IPS-NIHi11 (cell line): ENCODE measurements at regions not wholly inside any gene's neighbourhood (a gene's known extent, or its start where the extent isn't known, plus 50 kb on each side); places are given as distances from the start of the nearest gene placed in this dataset.
"Not testable (repeated sequence)": the region's sequence is repeated elsewhere in the genome, so short reads cannot be mapped to it uniquely, and the experiment has no call there.

ENCODE experiments used
- DNase-seq: peaks from one replicate; pipeline ENCODE4 v3.0.0; 2012; ENCODE audit warnings: mixed read lengths, low spot score

DNA sequence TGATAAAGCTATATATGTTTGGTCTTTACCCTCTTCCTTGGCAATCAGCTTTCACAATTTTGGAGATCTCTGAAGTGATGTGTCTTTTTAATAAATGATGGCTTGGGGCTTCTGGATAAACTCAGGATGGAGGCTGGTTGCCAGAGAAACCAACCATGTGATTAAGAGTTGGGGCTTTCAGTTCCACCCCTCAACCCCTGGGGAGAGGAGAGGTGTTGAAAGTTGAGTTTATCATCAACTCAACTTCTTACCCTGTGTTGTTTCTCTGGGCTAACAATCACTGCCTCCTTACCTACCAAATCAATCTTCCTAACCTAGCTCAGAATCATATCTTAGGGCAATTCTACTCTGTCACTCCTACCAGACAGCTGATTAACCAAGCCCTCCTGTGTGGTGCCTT, 735.8 kb downstream of the ZPLD1 start:
- no peak for DNase-seq

DNA sequence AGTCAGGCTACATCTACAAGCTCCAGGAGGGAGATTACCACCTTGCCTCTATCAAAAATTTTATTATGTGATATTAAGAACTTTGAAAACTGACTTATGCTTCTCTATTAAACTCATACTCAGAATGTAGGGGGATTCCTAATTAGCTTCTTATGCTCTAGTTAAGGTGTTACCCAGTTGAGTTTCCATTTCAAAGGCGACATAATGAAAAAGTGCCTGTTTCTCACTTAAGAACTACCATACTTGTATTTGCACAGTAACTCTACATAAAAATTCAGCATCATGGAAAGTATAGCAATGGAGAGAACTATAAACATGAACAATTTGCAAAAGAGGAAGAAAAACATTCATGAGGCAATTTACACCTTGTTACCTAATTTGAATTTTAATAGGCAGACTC, 739.1 kb downstream of the ZPLD1 start:
- no peak for DNase-seq

DNA sequence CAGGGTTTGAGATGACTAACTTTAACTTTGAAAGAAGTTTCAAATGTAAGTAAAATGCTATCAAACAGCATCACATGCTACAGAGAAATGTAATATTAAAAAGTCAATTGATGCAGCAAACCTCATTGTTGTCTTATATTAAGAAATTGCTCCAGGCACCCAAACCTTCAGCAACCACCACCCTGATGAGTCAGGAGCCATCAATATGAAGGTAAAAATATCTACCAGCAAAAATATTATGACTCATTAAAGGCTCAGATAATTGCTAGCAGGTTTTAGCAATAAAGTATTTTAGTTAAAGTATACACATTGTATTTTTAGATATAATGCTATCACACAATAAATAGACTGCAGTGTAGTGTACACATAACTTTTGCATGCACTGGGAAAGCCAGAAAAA, 746.3 kb downstream of the ZPLD1 start:
- DNase-seq: no peak

DNA sequence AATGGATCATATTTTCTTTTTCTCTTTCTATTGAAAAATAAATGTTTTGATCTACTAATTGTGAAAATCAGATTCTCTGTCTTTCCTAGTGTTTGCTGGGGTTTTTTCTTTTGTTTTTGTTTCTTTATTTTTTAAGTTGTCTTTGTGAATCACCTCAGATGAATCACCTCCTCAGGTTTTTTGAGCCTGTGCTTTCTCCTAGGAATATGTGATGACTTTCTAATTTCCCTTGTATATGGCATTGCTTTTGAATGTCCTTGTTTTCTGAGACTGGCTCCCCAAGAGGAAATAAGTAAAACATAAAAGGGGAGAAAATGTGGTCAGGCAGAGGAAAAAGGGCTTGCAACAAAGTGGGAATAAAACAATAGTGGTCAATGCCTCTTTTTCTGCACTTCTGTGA, 750.0 kb downstream of the ZPLD1 start:
- DNase-seq: no peak

DNA sequence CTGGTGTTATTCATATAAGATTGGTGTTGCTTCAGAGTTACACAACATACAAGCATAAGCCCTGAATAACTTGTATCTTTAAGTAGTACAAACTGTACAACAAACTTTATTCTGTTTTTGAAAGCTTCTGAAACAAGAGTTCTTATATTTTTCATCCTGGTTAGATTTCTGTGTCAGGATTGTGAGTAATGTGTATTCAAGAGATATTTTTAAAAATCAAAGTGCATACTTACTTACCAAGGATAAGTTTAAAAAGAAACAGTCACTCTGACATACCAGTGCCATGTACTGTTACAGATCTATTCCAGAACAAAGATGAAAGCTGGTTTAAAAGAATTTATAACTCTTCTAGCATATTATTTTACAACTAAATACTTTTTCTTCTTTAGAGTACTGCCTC, 755.1 kb downstream of the ZPLD1 start:
- DNase-seq: no peak

DNA sequence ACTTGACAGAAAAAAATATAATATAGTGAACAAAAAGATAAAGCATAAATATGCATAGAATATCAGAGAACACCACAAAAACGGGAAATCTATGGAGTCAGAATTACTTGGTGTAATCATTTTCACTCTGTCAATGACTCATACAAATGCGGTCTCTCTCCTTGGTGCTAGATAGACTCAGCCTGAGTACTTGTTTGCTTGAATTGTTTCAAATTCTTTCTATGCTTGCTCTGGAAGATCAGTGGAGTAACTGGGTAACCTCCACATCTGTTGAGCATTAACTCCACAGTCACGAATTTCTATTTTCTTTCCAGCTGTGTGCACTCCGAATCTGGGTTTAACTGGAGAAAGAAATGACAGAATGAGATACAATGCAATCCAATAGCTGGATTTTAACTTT, 760.4 kb downstream of the ZPLD1 start:
- DNase-seq: no peak

DNA sequence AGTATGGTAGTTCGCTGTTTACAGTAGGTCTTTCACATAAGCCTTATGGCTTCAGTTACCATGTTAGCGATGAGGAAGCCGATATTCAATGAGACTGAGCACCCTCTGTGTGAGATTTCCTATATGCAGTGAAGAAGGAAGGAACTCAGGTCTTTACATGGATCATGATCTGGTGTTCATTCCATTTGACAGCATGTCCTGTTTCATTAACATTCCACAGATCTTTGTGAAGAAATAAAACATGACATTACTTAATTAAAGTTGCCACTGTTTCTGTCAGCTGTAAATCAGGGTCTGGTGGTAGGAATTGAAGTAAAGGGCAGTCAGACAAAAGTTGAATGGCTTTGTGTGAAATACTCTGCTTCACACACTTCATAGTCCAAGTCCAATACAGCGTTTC, 768.6 kb downstream of the ZPLD1 start:
- no peak for DNase-seq

DNA sequence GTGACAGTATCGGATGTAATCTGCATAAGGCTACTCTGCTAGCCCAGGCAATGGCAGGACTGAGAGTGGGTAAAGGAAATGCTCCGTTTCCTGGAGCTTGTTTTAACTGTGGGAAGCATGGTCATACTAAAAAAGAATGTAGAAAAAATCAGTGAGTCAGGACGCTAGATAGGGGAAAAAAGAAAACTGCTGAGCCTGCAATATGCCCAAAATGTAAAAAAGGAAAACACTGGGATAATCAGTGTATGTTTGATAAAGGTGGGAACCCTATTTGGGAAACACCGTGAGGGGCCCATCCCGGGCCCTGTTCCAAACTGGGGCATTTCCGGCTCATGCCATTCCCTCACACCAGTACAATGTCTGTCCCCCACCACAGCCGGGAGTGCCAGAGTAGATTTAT, 775.8 kb downstream of the ZPLD1 start:
- DNase-seq: no peak

DNA sequence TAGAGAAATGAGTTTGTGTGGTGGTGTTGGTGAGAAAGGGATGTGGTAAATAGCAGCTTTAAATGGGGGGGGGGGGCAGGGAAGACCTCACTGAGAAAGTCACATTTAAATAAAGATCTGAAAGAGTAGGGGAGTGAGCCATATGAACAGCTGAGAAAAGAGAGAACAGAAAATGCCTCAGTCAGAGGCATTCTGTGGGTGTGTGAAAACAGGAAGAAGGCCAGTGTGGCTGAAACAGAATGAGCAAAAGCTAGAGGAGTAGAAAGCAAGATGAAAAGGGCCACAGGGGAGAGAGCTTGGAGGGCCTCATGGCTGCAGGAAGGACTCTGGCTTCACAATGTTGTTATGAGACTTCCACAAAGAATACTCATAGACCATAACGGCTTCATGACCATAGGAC, 783.3 kb downstream of the ZPLD1 start:
- no peak for DNase-seq

DNA sequence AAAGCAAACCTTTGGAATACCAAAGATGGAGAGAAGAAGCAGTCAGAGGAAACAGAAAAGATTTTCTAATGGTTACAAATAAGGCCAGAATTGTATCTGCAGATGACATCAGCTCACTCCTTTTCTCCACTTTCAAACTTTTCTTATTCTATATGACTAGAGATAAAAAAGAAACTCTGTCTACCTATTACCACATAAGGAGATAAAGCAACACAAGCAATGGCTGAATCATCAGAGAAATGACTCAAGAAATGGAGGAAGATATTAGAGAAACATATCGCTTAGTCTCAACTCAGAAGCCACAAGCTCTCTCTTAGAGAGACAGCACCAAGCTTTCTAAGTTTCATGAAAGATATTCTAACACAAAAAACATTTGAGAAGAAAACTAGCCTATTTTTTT, 784.0 kb downstream of the ZPLD1 start:
- DNase-seq: no peak

DNA sequence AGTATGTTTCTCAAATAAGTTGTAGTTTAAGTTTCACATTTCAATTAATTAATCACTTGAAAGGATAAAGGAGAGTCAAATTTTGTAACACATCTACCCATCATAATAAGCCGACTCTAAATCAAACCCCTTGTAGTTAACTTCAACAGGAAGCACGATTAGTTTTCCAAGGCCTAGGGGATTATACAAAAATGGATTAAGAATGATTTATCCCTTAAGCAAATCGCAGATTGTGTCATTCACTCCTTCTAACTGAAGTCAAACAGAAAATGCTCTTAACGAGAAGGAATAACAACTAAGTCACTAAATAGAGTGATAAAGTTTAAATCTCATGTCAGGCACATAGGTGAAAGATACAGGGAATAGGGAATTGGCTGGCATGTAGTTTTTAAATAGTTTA, 792.8 kb downstream of the ZPLD1 start:
- DNase-seq: no peak

DNA sequence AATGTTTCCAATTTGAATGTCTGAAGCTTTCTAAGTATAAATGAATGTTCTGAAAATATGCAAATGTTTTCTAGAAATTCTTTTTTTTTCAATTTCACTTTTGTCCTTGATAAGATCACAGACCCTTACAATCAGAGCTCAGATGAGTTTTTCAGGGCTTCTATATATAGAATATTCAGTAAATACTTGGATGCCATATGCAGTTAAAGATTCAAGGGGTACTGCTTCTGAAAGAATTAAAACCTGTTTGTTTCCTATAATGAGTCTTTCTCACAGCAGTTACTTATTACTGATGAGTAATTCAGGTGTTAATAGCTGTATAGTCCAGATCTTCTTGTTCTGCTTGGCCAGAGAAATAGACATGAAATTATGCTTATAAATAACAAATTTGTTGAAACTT, 812.6 kb downstream of the ZPLD1 start:
- DNase-seq: no peak

DNA sequence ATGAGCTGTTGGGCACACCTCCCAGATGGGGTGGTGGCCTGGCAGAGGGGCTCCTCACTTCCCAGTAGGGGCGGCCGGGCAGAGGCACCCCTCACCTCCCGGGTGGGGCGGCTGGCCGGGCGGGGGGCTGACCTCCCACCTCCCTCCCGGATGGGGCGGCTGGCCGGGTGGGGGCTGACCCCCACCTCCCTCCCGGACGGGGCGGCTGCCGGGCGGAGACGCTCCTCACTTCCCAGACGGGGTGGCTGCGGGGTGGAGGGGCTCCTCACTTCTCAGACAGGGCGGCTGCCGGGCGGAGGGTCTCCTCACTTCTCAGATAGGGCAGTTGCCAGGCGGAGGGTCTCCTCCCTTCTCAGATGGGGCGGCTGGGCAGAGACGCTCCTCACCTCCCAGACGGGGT, 820.0 kb downstream of the ZPLD1 start:
- not testable (repeated sequence) for DNase-seq

DNA sequence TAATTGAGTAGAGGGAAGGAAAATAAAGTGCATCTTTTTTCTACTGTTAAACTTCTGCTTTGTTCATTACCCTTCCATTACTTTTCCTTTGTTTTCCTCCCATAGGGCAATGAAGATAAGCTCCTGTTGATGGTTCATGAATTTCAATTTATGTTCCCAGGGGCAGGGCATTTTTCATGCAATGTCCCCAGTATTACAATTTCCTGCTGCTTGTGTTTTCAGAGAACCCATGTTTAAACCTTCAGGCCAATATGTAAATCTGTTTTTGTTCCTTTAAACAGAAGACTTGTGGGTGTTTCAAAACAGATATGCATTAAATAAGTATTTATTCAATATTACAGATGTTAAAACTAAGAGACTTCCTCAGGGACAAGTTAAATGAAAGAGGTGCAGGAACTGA, 834.5 kb downstream of the ZPLD1 start:
- no peak for DNase-seq

DNA sequence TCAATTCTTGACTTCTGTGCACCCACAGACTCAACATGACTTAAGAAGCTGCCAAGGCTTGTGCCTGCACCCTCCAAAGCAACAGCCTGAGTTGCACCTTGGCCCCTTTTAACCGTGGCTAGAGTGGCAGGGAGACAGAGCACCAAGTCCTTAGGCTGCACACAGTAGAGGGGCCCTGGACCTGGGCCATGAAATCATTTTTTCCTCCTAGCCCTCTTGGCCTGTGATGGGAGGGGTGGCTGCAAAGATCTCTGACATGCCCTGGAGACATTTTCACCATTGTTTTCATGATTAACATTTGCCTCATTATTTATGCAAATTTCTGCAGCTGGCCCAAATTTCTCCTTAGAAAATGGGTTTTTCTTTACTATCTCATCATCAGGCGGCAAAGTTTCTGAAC, 836.8 kb downstream of the ZPLD1 start:
- no peak for DNase-seq

DNA sequence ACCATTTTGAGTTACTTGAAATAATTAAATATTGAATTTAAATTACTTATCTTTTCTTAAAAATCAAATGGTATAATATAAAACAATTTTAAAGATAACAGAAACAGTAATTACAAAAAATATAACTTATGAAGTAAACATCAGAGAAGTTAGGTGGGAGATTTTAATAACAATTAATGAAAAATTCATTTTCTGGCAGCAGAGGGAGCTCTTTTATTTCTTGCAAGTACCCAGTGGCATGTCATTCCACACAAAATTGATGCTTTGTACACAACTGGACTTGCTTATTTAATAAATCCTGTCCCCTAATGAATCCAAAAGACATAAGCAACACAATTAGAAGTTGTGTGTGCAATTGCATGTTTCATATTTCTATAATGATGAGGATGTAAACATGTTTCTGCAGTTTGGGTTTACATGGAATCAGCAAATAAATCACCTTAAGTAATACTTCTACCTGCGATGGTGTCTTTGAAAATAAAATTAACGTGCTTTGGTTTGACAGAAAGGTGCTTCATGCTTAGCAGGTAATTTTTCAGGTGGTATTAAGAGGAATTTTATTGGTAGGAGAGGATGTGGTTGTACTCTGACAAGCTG, 861.3 kb downstream of the ZPLD1 start:
- no peak for DNase-seq

DNA sequence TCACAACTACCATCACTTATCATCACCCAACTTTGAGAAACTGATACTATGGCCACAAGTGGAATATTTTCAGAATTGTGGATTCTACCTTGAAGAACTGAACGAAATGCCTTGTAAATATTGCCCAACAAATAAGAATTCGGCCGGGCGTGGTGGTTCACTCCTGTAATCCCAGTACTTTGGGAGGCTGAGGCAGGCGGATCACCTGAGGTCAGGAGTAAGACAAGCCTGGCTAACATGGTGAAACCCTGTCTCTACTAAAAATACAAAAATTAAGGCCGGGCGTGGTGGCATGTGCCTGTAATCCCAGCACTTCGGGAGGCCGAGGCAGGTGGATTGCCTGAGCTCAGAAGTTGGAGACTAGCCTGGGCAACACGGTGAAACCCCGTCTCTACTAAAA, 862.7 kb downstream of the ZPLD1 start:
- DNase-seq: not testable (repeated sequence)

DNA sequence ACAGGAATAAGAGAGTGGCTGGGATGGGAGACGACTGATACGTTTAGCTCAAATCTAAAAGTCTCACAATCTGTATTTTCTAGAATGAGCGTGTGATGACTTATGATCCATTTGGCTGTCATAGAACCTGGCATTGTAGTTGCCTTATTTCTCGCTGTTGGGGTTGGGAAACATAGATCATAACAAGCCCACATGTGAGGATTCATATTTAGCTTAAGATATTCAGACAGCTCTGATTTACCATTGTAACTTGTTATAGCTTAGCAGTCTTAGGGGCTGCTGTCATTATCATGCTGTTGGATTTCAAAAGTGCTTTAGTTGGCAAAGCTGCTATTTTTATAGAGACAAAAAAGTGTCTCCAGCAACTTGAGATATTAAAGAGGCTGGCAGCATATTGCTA, 871.3 kb downstream of the ZPLD1 start:
- no peak for DNase-seq

DNA sequence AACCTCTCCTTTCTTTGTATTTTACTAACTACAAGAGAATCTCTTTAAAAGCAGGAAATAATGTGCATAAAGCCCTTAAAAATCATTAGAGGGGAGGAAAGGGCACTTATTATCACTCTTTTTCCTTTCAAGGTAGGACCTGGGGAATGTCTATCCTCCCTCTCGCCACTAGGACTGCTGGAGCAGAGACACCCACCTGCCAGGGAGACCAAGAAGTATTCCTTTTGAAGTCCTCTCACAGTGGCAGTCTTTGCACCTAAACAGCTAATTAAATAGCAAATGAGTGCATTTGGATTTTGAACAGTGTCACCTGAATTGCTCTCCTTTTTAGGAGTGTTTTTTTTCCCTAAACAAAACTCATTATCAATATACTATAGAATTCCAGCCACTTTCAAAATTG, 874.1 kb downstream of the ZPLD1 start:
- DNase-seq: peak; percentile 37

DNA sequence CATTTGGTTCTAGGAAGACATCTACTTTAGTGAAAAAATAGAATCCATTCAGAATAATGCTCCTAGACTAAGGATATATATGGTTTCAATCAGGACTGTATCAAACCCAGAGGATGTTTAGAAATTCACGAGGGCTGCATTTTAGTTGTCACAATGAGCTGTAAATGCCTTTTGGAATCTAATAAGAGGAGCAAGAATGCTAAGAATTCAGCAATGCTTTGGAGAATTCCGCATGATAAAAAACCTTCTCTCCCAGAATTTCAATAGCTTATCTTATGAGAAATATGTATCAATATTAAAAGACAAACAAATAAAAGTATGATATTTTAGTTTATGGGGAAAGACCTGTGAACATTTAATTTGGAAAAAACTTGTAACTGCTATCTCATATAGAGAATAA, 885.1 kb downstream of the ZPLD1 start:
- DNase-seq: no peak

DNA sequence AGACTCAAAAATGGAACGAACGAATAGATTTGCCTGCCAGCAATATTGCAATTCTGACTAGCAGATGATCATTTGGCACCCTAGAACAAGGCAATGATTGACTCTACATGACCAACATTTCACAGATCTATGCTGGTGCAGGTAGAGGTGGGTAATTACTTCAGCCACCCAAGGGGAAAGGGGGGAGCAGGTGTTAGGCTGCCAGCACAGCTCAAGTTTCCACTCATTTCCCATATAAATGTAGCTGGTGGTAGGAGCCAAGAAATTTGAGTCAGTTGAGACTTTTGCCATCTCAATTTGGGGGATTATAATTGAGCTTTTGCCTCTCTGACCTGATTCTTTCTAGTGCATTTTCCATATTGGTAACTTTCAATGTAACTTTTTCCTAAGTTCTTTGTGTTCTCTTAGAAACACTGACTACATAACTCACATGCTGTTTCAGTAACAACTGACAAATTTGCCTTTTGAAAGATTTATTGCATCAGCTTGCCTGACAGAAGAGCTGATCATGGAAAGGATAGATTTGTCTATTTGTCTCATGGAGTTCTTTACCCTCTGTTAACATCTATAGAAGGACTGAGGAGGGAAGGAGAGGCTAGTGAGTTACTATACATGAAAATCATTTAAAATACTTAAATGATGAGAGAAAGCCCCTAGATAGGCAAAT, 902.5 kb downstream of the ZPLD1 start:
- DNase-seq: peak; percentile 17

DNA sequence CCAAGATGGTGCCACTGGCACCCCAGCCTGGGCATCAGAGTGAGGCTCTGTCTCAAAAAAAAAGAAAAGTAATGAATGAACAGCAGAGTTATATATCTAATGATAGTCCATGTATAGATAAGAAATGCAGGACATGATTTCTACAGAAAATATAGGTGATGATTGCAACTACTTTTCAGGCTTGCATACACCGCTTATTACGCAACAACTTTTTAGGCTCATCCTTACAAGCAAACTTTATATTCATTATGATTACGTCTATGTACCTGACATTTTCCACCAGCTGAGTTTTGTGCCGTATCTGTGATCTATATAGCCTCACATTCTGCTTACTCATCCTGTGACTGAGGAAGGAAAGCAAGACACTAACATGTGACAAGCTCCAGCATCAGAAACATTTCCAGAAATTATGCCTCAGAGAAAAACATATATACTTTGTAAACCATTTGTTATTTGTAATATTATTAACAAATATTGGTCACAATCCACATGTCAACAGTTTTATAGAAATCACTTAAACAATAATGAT, 906.3 kb downstream of the ZPLD1 start:
- DNase-seq: no peak

DNA sequence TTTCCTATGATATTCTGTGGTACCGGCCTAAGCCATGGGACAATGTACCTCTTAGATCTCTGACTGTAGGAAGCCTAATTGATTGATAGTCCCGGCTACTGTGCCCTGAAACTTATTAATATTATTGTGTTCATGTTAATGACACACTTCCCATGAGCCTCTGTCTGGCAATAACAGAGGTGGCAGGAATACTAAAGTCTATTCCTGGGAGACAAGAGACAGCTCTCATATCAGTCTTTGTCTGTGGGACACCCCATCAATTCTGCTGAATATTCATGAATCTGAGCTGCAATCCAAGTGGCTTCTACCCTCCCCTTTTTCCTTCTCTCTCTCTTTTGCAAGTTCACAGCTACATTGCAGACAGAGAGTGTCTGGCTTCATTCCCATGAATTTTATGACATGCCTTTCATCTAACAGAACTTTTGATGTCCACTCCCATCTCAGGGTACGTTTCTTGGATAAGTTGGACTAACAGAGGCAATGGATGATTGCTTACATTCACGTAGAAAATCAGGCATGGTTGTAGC, 907.5 kb downstream of the ZPLD1 start:
- no peak for DNase-seq

DNA sequence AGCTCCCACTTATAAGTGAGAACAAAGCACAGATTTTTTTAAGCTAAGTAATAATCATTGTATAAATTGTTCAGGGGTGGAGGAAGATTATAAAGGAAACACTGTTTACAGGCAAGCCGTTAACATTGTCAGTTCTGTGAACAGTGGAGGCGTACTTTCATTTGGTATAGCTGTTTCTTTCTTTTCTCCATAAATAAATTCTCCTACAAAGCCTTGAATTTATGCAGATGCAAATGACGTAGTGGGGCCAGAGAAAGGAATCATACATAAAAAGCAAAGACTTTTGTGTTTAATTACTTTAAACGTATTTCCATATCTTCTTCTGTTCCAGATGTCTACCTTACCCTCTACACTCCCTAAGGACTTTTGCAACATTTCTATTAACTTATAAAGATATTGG, 914.9 kb downstream of the ZPLD1 start:
- no peak for DNase-seq
